Spleen (tissue), 11 donors: ENCODE measurements at regions not wholly inside any gene's neighbourhood (a gene's known extent, or its start where the extent isn't known, plus 50 kb on each side); places are given as distances from the start of the nearest gene placed in this dataset.

Experiments
- DNase-seq: peaks from one replicate; pipeline ENCODE4 v3.0.0-alpha.2; 2020
- H3K27ac ChIP-seq, 8 donors: fragments of 200-600 bp; sonication (generic) in 7 of 8; 1 replicate in 4 of 8; 2 replicates in 4 of 8; pipeline versions ENCODE4 v1.5.0 to v1.8.0; 2016 to 2021; ENCODE audit warnings: inconsistent platforms in 4 of 8, mild to moderate bottlenecking in 4 of 8, moderate library complexity in 1 of 8
- H3K27me3 ChIP-seq, 7 donors: fragments of 200-600 bp; sonication (generic) in 6 of 7; replicated peaks in 1 of 7; 1 replicate in 4 of 7; 2 replicates in 3 of 7; pipeline versions ENCODE4 v1.5.0 to v1.8.0; 2016 to 2021; ENCODE audit warnings: inconsistent platforms in 3 of 7, mild to moderate bottlenecking in 1 of 7
- H3K36me3 ChIP-seq, 6 donors: fragments of 200-600 bp; sonication (generic) in 5 of 6; 1 replicate in 4 of 6; 2 replicates in 2 of 6; pipeline versions ENCODE4 v1.5.0 to v1.8.0; 2016 to 2021; ENCODE audit warnings: inconsistent platforms in 2 of 6
- H3K4me1 ChIP-seq, 6 donors: fragments of 200-600 bp; sonication (generic) in 5 of 6; 1 replicate in 3 of 6; 2 replicates in 3 of 6; pipeline versions ENCODE4 v1.5.0 to v1.8.0; 2016 to 2021; ENCODE audit warnings: inconsistent platforms in 3 of 6
- H3K4me3 ChIP-seq, 8 donors: fragments of 200-600 bp; sonication (generic) in 7 of 8; 1 replicate in 4 of 8; 2 replicates in 4 of 8; pipeline versions ENCODE4 v1.5.0 to v1.8.0; 2016 to 2021; ENCODE audit warnings: inconsistent platforms in 4 of 8, mild to moderate bottlenecking in 4 of 8, moderate library complexity in 2 of 8
- H3K9me3 ChIP-seq, 8 donors: fragments of 200-600 bp; sonication (generic) in 7 of 8; 1 replicate in 4 of 8; 2 replicates in 4 of 8; pipeline versions ENCODE4 v1.5.0 to v1.8.0; 2016 to 2021; ENCODE audit warnings: inconsistent platforms in 4 of 8
- POLR2A ChIP-seq, 3 donors: fragments of 450-650 bp; IDR thresholded peaks; one replicate each; pipeline ENCODE4 v1.5.1; 2017; ENCODE audit warnings: antibody characterized with exemption in 3 of 3, mild to moderate bottlenecking in 1 of 3
- POLR2AphosphoS5 ChIP-seq, 3 donors: sonication (generic); formaldehyde crosslinking; IDR thresholded peaks; one replicate each; pipeline ENCODE4 v1.5.1; 2017; ENCODE audit warnings: antibody characterized with exemption in 3 of 3
- WGBS, 5 donors: extraction: QIAGEN DNeasy Blood & Tissue Kit in 3 of 5; methylation state at CpG; one replicate each; pipeline versions ENCODE4 v1.1.5 to v1.1.7; 2013 to 2018; 5-methylcytosine and 5-hydroxymethylcytosine counted together
- intact Hi-C: fragments of 100-400 bp; cut with DNase I; formaldehyde crosslinking; loops from one replicate; pipeline ENCODE4 v1.15.0; 2023; ENCODE audit warnings: low total_unique reads
- TF ChIP-seq, protein P1 (sequence below), 11 experiments: fragments of 200-600 bp in 7 of 11; fragments of 450-650 bp in 4 of 11; sonication (generic) in 4 of 11; IDR thresholded peaks in 8 of 11; conservative IDR thresholded peaks in 3 of 11; 1 replicate in 7 of 11; 2 replicates in 4 of 11; pipeline versions ENCODE4 v1.4.0 to v1.8.0; 2016 to 2021; ENCODE audit warnings: antibody characterized with exemption in 11 of 11, inconsistent platforms in 4 of 11, mild to moderate bottlenecking in 1 of 11
- donor health status: healthy with polysubstance abuse.
- donor health status: DM: no; HTN: no; CAD: no; lungs with moderate emphysema.
- donor health status: DM: no; HTN: no; CAD: no.
- donor health status: Bipolar disorder and iron deficiency.
- donor health status: healthy.
- donor health status: DM: no; HTN: no; CAD: no.
- donor health status: DM: yes; HTN: yes; CAD: no.

DNA sequence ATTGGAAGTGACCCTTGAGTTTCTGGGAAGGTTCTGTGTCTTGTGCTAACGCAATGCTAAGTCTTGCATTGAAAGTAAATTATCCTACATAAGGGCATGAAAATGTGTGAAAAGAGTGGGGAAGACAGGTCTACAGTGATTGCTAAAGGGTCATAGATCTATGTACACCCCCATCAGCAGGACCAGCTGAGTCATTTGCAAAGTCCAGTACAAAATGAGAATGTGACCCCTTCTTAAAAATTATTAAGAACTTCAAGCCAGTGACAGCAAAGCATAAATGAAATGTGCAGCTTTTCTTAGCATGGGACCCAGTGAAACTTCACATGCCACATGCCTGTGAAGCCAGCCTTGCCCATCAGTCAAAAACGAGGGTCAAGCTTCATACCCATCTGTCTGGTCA is 640.7 kb upstream of the MKI67 start:
- intact Hi-C loops = no loop called here
- Histone ChIP-seq H3K4me3 (no peak overlapping the region), H3K27ac (no peak overlapping the region), H3K36me3 (no peaks in the 10 kb centered on the region), H3K4me1 (no peaks in the 10 kb centered on the region), H3K27me3 (peaks cover 0 to 22% (median 0%) of the 10 kb centered on the region in 7 donors), H3K9me3 (peaks cover 0 to 2% (median 0%) of the 10 kb centered on the region in 8 donors)
- DNase-seq = no peak
- TF ChIP-seq POLR2A (IDR thresholded peaks at IDR 0.05) = no peak
- TF ChIP-seq, protein P1, sequence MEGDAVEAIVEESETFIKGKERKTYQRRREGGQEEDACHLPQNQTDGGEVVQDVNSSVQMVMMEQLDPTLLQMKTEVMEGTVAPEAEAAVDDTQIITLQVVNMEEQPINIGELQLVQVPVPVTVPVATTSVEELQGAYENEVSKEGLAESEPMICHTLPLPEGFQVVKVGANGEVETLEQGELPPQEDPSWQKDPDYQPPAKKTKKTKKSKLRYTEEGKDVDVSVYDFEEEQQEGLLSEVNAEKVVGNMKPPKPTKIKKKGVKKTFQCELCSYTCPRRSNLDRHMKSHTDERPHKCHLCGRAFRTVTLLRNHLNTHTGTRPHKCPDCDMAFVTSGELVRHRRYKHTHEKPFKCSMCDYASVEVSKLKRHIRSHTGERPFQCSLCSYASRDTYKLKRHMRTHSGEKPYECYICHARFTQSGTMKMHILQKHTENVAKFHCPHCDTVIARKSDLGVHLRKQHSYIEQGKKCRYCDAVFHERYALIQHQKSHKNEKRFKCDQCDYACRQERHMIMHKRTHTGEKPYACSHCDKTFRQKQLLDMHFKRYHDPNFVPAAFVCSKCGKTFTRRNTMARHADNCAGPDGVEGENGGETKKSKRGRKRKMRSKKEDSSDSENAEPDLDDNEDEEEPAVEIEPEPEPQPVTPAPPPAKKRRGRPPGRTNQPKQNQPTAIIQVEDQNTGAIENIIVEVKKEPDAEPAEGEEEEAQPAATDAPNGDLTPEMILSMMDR (IDR thresholded peaks at IDR 0.05 in 8 of 11, conservative IDR thresholded peaks at IDR 0.05 in 3 of 11) = no peak
- no peak for TF ChIP-seq POLR2AphosphoS5 (IDR thresholded peaks at IDR 0.05)
- WGBS, 5 donors = 55 to 75% (median 73%) methylated on average over 2 of the region's 2 CpGs

DNA sequence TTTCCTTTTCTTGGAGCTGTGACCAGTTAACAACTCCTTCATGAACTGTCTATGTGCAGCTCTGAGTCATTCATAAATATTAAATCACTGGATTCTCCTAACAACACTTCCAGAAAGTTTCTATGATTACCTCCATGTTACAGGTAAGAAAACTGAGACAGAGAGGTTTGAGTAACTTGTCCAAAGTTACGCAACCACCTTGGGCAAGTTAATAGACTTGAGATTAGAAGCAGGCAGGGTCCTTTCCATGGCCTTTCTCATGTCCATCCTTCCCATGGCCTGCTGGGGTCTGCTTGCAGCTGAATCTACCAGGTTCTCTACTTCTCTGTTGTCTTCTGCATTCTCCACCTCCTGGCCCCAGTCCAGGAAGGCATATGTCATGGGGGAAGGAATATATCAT is 648.8 kb upstream of the MKI67 start:
- H3K9me3 ChIP-seq = peaks cover 0 to 17% (median 11%) of the 10 kb centered on the region in 8 donors
- DNase-seq = no peak
- H3K27me3 ChIP-seq = no peaks in the 10 kb centered on the region
- WGBS, 5 donors = 92 to 97% (median 95%) methylated on average over 1 of the region's 1 CpG
- intact Hi-C loops = no loop called here
- no peaks in the 10 kb centered on the region for H3K36me3 ChIP-seq
- no peak for TF ChIP-seq POLR2A (IDR thresholded peaks at IDR 0.05)
- TF ChIP-seq, protein P1 (IDR thresholded peaks at IDR 0.05 in 8 of 11, conservative IDR thresholded peaks at IDR 0.05 in 3 of 11) = no peak
- TF ChIP-seq POLR2AphosphoS5 (IDR thresholded peaks at IDR 0.05) = no peak
- H3K27ac ChIP-seq = no peak overlapping the region
- no peaks in the 10 kb centered on the region for H3K4me1 ChIP-seq
- H3K4me3 ChIP-seq = no peak overlapping the region

DNA sequence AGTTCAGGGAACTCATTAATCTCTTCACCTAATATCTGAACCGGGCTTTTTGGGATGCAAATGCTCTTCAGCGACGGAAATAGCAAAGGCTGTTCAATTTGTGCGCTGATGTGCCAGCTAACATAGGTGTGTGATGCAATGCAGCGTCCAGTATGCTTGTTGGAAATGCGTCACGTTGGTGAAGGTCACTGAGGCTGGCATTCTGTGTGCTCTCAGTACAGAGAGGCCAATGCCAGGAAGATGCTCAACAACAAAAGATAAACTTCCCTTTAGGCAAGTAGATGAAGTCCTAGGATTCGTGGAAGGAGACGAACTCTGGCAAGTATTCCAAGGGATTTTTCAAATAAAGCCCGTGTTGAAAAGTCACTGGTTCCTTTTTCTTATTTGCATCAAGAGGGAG is 649.5 kb upstream of the MKI67 start:
- Histone ChIP-seq H3K9me3 (peaks cover 0 to 17% (median 11%) of the 10 kb centered on the region in 8 donors), H3K27ac (no peak overlapping the region), H3K4me1 (no peaks in the 10 kb centered on the region), H3K36me3 (no peaks in the 10 kb centered on the region), H3K4me3 (no peak overlapping the region), H3K27me3 (no peaks in the 10 kb centered on the region)
- no peak for DNase-seq
- intact Hi-C loops = no loop called here
- 84 to 88% (median 86%) methylated on average over 10 of the region's 10 CpGs for WGBS, 5 donors
- TF ChIP-seq, protein P1 (IDR thresholded peaks at IDR 0.05 in 8 of 11, conservative IDR thresholded peaks at IDR 0.05 in 3 of 11) = no peak
- TF ChIP-seq POLR2A (IDR thresholded peaks at IDR 0.05) = no peak
- no peak for TF ChIP-seq POLR2AphosphoS5 (IDR thresholded peaks at IDR 0.05)

DNA sequence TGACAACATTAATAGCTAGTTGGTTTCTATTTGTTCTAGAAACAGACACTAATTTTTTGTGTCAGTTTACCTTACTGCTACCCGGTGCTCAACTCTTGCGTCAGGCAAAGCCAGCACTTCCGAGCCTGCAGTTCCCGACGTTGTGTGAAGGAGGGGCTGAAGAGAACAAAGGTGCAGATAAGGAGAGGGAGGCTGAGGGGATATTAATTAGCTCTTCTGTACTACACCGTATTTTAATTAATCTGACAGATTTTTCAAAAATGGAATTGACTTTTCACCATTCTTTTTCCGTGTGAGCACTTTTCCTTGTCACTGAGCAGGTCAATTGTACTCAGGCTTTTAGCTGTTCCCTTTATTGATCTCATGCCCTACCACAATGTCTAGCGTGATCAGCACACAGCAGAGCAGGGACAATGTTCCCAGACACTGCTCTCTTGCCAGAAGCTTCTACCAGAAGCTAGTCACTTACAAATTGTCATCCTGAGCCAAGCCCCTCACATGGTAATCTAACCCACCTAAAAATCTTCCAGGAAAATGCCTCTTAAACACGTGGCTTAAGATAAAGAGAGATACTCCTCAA is 650.5 kb upstream of the MKI67 start:
- TF ChIP-seq, protein P1 (IDR thresholded peaks at IDR 0.05 in 8 of 11, conservative IDR thresholded peaks at IDR 0.05 in 3 of 11) = no peak
- TF ChIP-seq POLR2AphosphoS5 (IDR thresholded peaks at IDR 0.05) (no peak), POLR2A (IDR thresholded peaks at IDR 0.05) (no peak)
- intact Hi-C loops = no loop called here
- Histone ChIP-seq H3K4me3 (no peak overlapping the region), H3K4me1 (no peaks in the 10 kb centered on the region), H3K9me3 (peaks cover 0 to 17% (median 11%) of the 10 kb centered on the region in 8 donors), H3K27ac (no peak overlapping the region), H3K36me3 (no peaks in the 10 kb centered on the region), H3K27me3 (no peaks in the 10 kb centered on the region)
- 52 to 59% (median 58%) methylated on average over 9 of the region's 9 CpGs for WGBS, 5 donors
- no peak for DNase-seq
